ENCODE measurements at regions not wholly inside any gene's neighbourhood (a gene's known extent, or its start where the extent isn't known, plus 50 kb on each side); places are given as distances from the start of the nearest gene placed in this dataset.

- TF ChIP-seq RAD21 (conservative IDR thresholded peaks at IDR 0.05 in 1 of 2, IDR thresholded peaks at IDR 0.05 in 1 of 2) (no peak), REST (IDR thresholded peaks at IDR 0.05) (no peak), HOXB13 (CRISPR knock-in tag; IDR thresholded peaks at IDR 0.05; ENCODE audit: low read depth) (no peak), RCOR1 (IDR thresholded peaks at IDR 0.05; ENCODE audit: low read depth, low read length) (no peak), CHD2 (IDR thresholded peaks at IDR 0.05; ENCODE audit: low read length, partially characterized antibody) (no peak), CBX8 (IDR thresholded peaks at IDR 0.05) (no peak), CTCF (IDR thresholded peaks at IDR 0.05) (no peak), MYC (IDR thresholded peaks at IDR 0.05; ENCODE audit: borderline replicate concordance, low read length) (no peak), KDM1A (IDR thresholded peaks at IDR 0.05; ENCODE audit: low read depth) (no peak), FOSL2 (IDR thresholded peaks at IDR 0.05) (no peak), FOSL2 (CRISPR knock-in tag; IDR thresholded peaks at IDR 0.05) (no peak), HDAC2 (IDR thresholded peaks at IDR 0.05) (no peak)
Observed at GRCh38 chr1:101730559-101730958, 266.2 kb downstream of the OLFM3 start.

Data from A549 (cell line).